ENCODE measurements at regions not wholly inside any gene's neighbourhood (a gene's known extent, or its start where the extent isn't known, plus 50 kb on each side); places are given as distances from the start of the nearest gene placed in this dataset.

GRCh38 chr5:96143450-96143849 is 181.8 kb upstream of the ELL2 start (continued):
- TF ChIP-seq FOXJ3 (CRISPR knock-in tag; IDR thresholded peaks at IDR 0.05): no peak
- TF ChIP-seq RXRA (IDR thresholded peaks at IDR 0.05; ENCODE audit: borderline replicate concordance, low read depth): no peak
- TF ChIP-seq GATA2 (CRISPR knock-in tag; IDR thresholded peaks at IDR 0.05): no peak
- TF ChIP-seq, protein P1, sequence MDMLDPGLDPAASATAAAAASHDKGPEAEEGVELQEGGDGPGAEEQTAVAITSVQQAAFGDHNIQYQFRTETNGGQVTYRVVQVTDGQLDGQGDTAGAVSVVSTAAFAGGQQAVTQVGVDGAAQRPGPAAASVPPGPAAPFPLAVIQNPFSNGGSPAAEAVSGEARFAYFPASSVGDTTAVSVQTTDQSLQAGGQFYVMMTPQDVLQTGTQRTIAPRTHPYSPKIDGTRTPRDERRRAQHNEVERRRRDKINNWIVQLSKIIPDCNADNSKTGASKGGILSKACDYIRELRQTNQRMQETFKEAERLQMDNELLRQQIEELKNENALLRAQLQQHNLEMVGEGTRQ (IDR thresholded peaks at IDR 0.05; ENCODE audit: borderline replicate concordance, low read depth, low read length): no peak
- TF ChIP-seq TAF1 (IDR thresholded peaks at IDR 0.05; ENCODE audit: borderline replicate concordance, low read depth, low read length): no peak
- no peak for TF ChIP-seq FOSL2 (IDR thresholded peaks at IDR 0.05; ENCODE audit: borderline replicate concordance, low read depth)

DNA sequence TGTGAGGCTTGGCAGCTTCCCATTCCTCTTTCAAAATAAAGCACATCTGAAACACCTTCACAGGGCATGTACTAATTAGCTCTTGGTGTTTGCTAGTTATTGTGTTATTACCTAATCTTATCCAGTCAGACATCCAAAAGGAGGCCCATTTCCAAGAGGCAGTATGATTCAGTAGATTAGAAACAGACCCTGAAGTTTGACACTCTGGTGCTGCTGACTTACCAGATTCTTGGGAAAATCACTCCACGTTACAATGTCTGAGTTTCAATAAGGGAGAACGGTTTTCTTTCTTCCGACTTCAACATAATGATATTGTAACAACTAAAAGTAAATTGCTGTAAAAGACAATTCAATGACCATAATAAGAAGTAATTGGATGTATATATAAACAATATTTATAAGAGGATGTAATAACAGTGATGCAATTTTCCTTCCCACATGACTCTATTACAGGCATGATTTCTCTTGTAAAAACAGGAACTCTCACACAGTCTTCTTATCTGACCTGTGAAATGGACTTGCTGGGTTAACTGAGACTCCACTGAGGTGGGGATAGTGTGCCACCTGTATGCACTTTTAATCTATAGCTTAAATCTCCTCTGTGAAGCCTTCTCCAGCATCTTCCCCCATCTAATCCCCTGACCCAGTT is 181.3 kb upstream of the ELL2 start:
- TF ChIP-seq TCF12 (IDR thresholded peaks at IDR 0.05): peak; percentile 55
- no peak for TF ChIP-seq RCOR1 (IDR thresholded peaks at IDR 0.05; ENCODE audit: low read length)
- TF ChIP-seq CHD2 (IDR thresholded peaks at IDR 0.05; ENCODE audit: low read length, partially characterized antibody): no peak
- TF ChIP-seq, protein P2, sequence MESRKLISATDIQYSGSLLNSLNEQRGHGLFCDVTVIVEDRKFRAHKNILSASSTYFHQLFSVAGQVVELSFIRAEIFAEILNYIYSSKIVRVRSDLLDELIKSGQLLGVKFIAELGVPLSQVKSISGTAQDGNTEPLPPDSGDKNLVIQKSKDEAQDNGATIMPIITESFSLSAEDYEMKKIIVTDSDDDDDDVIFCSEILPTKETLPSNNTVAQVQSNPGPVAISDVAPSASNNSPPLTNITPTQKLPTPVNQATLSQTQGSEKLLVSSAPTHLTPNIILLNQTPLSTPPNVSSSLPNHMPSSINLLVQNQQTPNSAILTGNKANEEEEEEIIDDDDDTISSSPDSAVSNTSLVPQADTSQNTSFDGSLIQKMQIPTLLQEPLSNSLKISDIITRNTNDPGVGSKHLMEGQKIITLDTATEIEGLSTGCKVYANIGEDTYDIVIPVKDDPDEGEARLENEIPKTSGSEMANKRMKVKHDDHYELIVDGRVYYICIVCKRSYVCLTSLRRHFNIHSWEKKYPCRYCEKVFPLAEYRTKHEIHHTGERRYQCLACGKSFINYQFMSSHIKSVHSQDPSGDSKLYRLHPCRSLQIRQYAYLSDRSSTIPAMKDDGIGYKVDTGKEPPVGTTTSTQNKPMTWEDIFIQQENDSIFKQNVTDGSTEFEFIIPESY (IDR thresholded peaks at IDR 0.05; ENCODE audit: borderline replicate concordance, low read depth): no peak
- TF ChIP-seq, protein P3, sequence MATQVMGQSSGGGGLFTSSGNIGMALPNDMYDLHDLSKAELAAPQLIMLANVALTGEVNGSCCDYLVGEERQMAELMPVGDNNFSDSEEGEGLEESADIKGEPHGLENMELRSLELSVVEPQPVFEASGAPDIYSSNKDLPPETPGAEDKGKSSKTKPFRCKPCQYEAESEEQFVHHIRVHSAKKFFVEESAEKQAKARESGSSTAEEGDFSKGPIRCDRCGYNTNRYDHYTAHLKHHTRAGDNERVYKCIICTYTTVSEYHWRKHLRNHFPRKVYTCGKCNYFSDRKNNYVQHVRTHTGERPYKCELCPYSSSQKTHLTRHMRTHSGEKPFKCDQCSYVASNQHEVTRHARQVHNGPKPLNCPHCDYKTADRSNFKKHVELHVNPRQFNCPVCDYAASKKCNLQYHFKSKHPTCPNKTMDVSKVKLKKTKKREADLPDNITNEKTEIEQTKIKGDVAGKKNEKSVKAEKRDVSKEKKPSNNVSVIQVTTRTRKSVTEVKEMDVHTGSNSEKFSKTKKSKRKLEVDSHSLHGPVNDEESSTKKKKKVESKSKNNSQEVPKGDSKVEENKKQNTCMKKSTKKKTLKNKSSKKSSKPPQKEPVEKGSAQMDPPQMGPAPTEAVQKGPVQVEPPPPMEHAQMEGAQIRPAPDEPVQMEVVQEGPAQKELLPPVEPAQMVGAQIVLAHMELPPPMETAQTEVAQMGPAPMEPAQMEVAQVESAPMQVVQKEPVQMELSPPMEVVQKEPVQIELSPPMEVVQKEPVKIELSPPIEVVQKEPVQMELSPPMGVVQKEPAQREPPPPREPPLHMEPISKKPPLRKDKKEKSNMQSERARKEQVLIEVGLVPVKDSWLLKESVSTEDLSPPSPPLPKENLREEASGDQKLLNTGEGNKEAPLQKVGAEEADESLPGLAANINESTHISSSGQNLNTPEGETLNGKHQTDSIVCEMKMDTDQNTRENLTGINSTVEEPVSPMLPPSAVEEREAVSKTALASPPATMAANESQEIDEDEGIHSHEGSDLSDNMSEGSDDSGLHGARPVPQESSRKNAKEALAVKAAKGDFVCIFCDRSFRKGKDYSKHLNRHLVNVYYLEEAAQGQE (IDR thresholded peaks at IDR 0.05; ENCODE audit: low read depth, low read length): no peak
- TF ChIP-seq TAF1 (IDR thresholded peaks at IDR 0.05; ENCODE audit: borderline replicate concordance, low read depth, low read length): no peak
- TF ChIP-seq PBX3 (IDR thresholded peaks at IDR 0.05): no peak
- H3K9me2 ChIP-seq: no peaks in the 10 kb centered on the region
- H3K79me2 ChIP-seq (ENCODE audit: insufficient read depth): no peaks in the 10 kb centered on the region
- H3K4me2 ChIP-seq: no peak overlapping the region
- no peaks in the 10 kb centered on the region for H3K9me3 ChIP-seq
- no peaks in the 10 kb centered on the region for H3K4me1 ChIP-seq (ENCODE audit: control insufficient read depth in 1 of 2, insufficient read depth in 2 of 2, low read depth in 1 of 2, low read length in 1 of 2)
- H3K9ac ChIP-seq: no peak overlapping the region
- no peak overlapping the region for H3K27ac ChIP-seq (ENCODE audit: low read depth in 2 of 2, low read length in 1 of 2)
- no peak for DNase-seq
- no peaks in the 10 kb centered on the region for H4K20me1 ChIP-seq (ENCODE audit: insufficient read depth)
- H2AFZ ChIP-seq (ENCODE audit: low read depth): no peak overlapping the region
- no peak overlapping the region for H3K4me3 ChIP-seq (ENCODE audit: low read depth in 2 of 2, low read length in 1 of 2)
- no peaks in the 10 kb centered on the region for H3F3A ChIP-seq (replicated peaks; ENCODE audit: insufficient read depth)
- ChIA-PET CTCF (no interaction called here), POLR2A (no interaction called here)
- H3K36me3 ChIP-seq (replicated peaks in 1 of 2; ENCODE audit: control insufficient read depth in 1 of 2, insufficient read depth in 2 of 2, low read length in 1 of 2): no peaks in the 10 kb centered on the region
- no peaks in the 10 kb centered on the region for H3K27me3 ChIP-seq (ENCODE audit: insufficient read depth)
- 87% methylated on average over 3 of the region's 3 CpGs for WGBS (ENCODE audit: low lambda C conversion rate)

All from SK-N-SH (cell line).